HepG2 (cell line): ENCODE measurements at regions not wholly inside any gene's neighbourhood (a gene's known extent, or its start where the extent isn't known, plus 50 kb on each side); places are given as distances from the start of the nearest gene placed in this dataset.

ENCODE experiments used
- AKNA ChIP-seq: sonication (generic); formaldehyde crosslinking; IDR thresholded peaks from 2 replicates; pipeline ENCODE4 v1.4.0; 2020; ENCODE audit warnings: missing genetic modification reagents, borderline replicate concordance
- BRCA1 ChIP-seq: sonication (generic); formaldehyde crosslinking; IDR thresholded peaks from 2 replicates; pipeline ENCODE4 v1.4.0; 2020; ENCODE audit warnings: missing genetic modification reagents
- HMG20B ChIP-seq: conservative IDR thresholded peaks from 2 replicates; pipeline ENCODE4 v1.6.1; 2016; ENCODE audit warnings: missing genetic modification reagents, missing compliant biosample characterization
- HNF4A ChIP-seq: sonication (generic); formaldehyde crosslinking; IDR thresholded peaks from 2 replicates; pipeline ENCODE4 v1.4.0; 2020; ENCODE audit warnings: missing genetic modification reagents
- MED1 ChIP-seq: sonication (generic); formaldehyde crosslinking; IDR thresholded peaks from 2 replicates; pipeline ENCODE4 v1.4.0; 2020; ENCODE audit warnings: missing genetic modification reagents
- NFATC3 ChIP-seq: sonication (generic); formaldehyde crosslinking; IDR thresholded peaks from 2 replicates; pipeline ENCODE4 v1.5.1; 2020; ENCODE audit warnings: mild to moderate bottlenecking, missing genetic modification reagents
- PCBP1 ChIP-seq: fragments of 200-400 bp; formaldehyde crosslinking; IDR thresholded peaks from 2 replicates; pipeline ENCODE4 v1.6.1; 2017; ENCODE audit warnings: mild to moderate bottlenecking, low read depth, low read length, borderline replicate concordance
- PITX1 ChIP-seq: sonication (generic); formaldehyde crosslinking; IDR thresholded peaks from 2 replicates; pipeline ENCODE4 v1.5.1; 2020; ENCODE audit warnings: mild to moderate bottlenecking, missing genetic modification reagents
- RCOR2 ChIP-seq: IDR thresholded peaks from 2 replicates; pipeline ENCODE4 v1.6.1; 2016; ENCODE audit warnings: missing biosample characterization, missing genetic modification reagents
- STAT5B ChIP-seq: sonication (generic); formaldehyde crosslinking; IDR thresholded peaks from 2 replicates; pipeline ENCODE4 v1.4.0; 2020; ENCODE audit warnings: missing genetic modification reagents
- TCF12 ChIP-seq, 2 experiments: fragments of 450-650 bp in 1 of 2; sonication (generic) in 1 of 2; formaldehyde crosslinking in 1 of 2; IDR thresholded peaks; 2 replicates each; pipeline versions ENCODE4 v1.6.1 to v1.8.0; 2017 to 2022; ENCODE audit warnings: antibody characterized with exemption in 1 of 2, mild to moderate bottlenecking in 1 of 2, missing genetic modification reagents in 1 of 2, moderate library complexity in 1 of 2
- ZBTB3 ChIP-seq: sonication (generic); formaldehyde crosslinking; IDR thresholded peaks from 2 replicates; pipeline ENCODE4 v1.4.0; 2020; ENCODE audit warnings: low read depth, mild to moderate bottlenecking, moderate library complexity, missing genetic modification reagents, borderline replicate concordance
- ZKSCAN1 ChIP-seq: fragments of 150-350 bp; IDR thresholded peaks from 2 replicates; pipeline ENCODE4 v1.6.1; 2014; ENCODE audit warnings: low read length
- ZNF280D ChIP-seq: sonication (generic); formaldehyde crosslinking; IDR thresholded peaks from 2 replicates; pipeline ENCODE4 v1.5.1; 2020; ENCODE audit warnings: mild to moderate bottlenecking, missing genetic modification reagents
- ZNF317 ChIP-seq: sonication (generic); formaldehyde crosslinking; IDR thresholded peaks from 2 replicates; pipeline ENCODE4 v1.5.0; 2020; ENCODE audit warnings: mild to moderate bottlenecking, missing genetic modification reagents
- ZNF33B ChIP-seq: sonication (generic); formaldehyde crosslinking; IDR thresholded peaks from 2 replicates; pipeline ENCODE4 v1.5.1; 2020; ENCODE audit warnings: mild to moderate bottlenecking, missing genetic modification reagents
- ZNF383 ChIP-seq: sonication (generic); formaldehyde crosslinking; IDR thresholded peaks from 2 replicates; pipeline ENCODE4 v1.4.0; 2020; ENCODE audit warnings: missing genetic modification reagents, mild to moderate bottlenecking, borderline replicate concordance
- ZNF562 ChIP-seq: sonication (generic); formaldehyde crosslinking; IDR thresholded peaks from 2 replicates; pipeline ENCODE4 v1.8.0; 2022; ENCODE audit warnings: missing genetic modification reagents, borderline replicate concordance
- ZNF746 ChIP-seq: sonication (generic); formaldehyde crosslinking; IDR thresholded peaks from 2 replicates; pipeline ENCODE4 v1.8.0; 2022; ENCODE audit warnings: mild to moderate bottlenecking, missing genetic modification reagents
- ZNF761 ChIP-seq: sonication (generic); formaldehyde crosslinking; conservative IDR thresholded peaks from 2 replicates; pipeline ENCODE4 v1.4.0; 2020; ENCODE audit warnings: mild to moderate bottlenecking, missing genetic modification reagents
- ZSCAN12 ChIP-seq: sonication (generic); formaldehyde crosslinking; IDR thresholded peaks from 2 replicates; pipeline ENCODE4 v1.9.0; 2021; ENCODE audit warnings: mild to moderate bottlenecking, missing genetic modification reagents
- ZSCAN31 ChIP-seq: sonication (generic); formaldehyde crosslinking; IDR thresholded peaks from 2 replicates; pipeline ENCODE4 v1.5.0; 2020; ENCODE audit warnings: low read depth, mild to moderate bottlenecking, missing genetic modification reagents

- TF ChIP-seq PCBP1 = no peak
- TF ChIP-seq NFATC3 (CRISPR knock-in tag) = 0 out of 2 replicates have a peak, but pooled peaks have one; percentile 49
- peak; percentile 86 for TF ChIP-seq MED1 (CRISPR knock-in tag)
- TF ChIP-seq BRCA1 (CRISPR knock-in tag) = 0 out of 2 replicates have a peak, but pooled peaks have one; percentile 44
- no peak for TF ChIP-seq STAT5B (CRISPR knock-in tag)
- TF ChIP-seq ZNF746 (CRISPR knock-in tag) = no peak
- TF ChIP-seq TCF12 (IDR thresholded peaks at IDR 0.05) = no peak
- peak; percentile 37; the same call in 1 of the 2 replicates for TF ChIP-seq TCF12 (CRISPR knock-in tag; IDR thresholded peaks at IDR 0.05)
- TF ChIP-seq HNF4A (CRISPR knock-in tag) = peak; percentile 70
- no peak for TF ChIP-seq ZNF33B
- TF ChIP-seq ZNF562 (CRISPR knock-in tag) = no peak
- peak; percentile 59 for TF ChIP-seq ZSCAN31
- TF ChIP-seq PITX1 (CRISPR knock-in tag) = peak; percentile 91
- peak; percentile 89 for TF ChIP-seq RCOR2 (CRISPR knock-in tag)
- 0 out of 2 replicates have a peak, but pooled peaks have one; percentile 9 for TF ChIP-seq ZKSCAN1
- no peak for TF ChIP-seq ZSCAN12 (CRISPR knock-in tag)
- TF ChIP-seq AKNA (CRISPR knock-in tag) = no peak
- peak; percentile 100 for TF ChIP-seq ZBTB3 (CRISPR knock-in tag)
- peak; percentile 73; the same call in 1 of the 2 replicates for TF ChIP-seq ZNF280D
- peak; percentile 28; the same call in 1 of the 2 replicates for TF ChIP-seq ZNF317 (CRISPR knock-in tag)
- no peak for TF ChIP-seq ZNF383 (CRISPR knock-in tag)
- peak; percentile 68; the same call in 1 of the 2 replicates for TF ChIP-seq ZNF761 (CRISPR knock-in tag)
- TF ChIP-seq HMG20B (CRISPR knock-in tag) = 0 out of 2 replicates have a peak, but pooled peaks have one; percentile 9
Observed at GRCh38 chr16:10312784-10313724, 72.8 kb upstream of the ATF7IP2 start (continued).
